Activated naive CD8-positive, alpha-beta T cell treated with anti-CD3 and anti-CD28 coated beads, Interleukin-2, amount 50 U/mL, for 24 hours (primary cell): ENCODE measurements at regions not wholly inside any gene's neighbourhood (a gene's known extent, or its start where the extent isn't known, plus 50 kb on each side); places are given as distances from the start of the nearest gene placed in this dataset.

ENCODE experiments used
- ATAC-seq: fragments of 150-1000 bp; cut with Tn5 transposase; one replicate; pipeline ENCODE4 v1.10.0; 2021
- DNase-seq: peaks from one replicate; pipeline ENCODE4 v3.0.0; 2021
- H3K27ac Mint-ChIP-seq: one replicate; pipeline ENCODE4 v1.8.0; 2021; ENCODE audit warnings: mild to moderate bottlenecking, mixed read lengths
- H3K27me3 Mint-ChIP-seq: one replicate; pipeline ENCODE4 v1.8.0; 2021; ENCODE audit warnings: mixed read lengths
- H3K36me3 Mint-ChIP-seq: one replicate; pipeline ENCODE4 v1.8.0; 2021; ENCODE audit warnings: low read depth, mixed read lengths
- H3K4me1 Mint-ChIP-seq: one replicate; pipeline ENCODE4 v1.8.0; 2021; ENCODE audit warnings: mixed read lengths
- H3K4me3 Mint-ChIP-seq: one replicate; pipeline ENCODE4 v1.8.0; 2021; ENCODE audit warnings: mild to moderate bottlenecking, moderate library complexity, mixed read lengths
- H3K9me3 Mint-ChIP-seq: one replicate; pipeline ENCODE4 v1.8.0; 2021; ENCODE audit warnings: mixed read lengths

DNA sequence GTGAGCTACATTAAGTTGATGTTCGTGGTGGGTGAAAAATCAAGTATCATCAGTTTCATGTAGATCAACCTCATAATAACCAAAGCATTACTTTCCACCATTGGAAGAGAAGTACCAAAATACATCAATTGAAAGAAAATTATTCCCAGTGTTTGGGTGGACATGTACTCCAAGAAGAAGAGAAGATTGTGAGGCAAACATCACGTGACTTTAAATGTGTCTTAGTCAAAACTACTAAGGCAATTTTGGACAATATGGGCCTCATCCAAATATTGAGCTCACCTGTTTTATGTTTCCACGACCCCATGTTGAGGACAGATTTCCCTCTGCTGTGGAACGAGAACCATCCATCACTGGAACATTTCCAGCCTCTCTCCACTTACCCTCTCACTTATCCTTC lies 303.0 kb upstream of the LMCD1 start:
- H3K4me3 Mint-ChIP-seq: no peak overlapping the region
- no peaks in the 10 kb centered on the region for H3K9me3 Mint-ChIP-seq
- no peak overlapping the region for H3K27ac Mint-ChIP-seq
- peaks cover 7% of the 10 kb centered on the region for H3K27me3 Mint-ChIP-seq
- DNase-seq (no peak), ATAC-seq (no peak)
- H3K36me3 Mint-ChIP-seq: no peaks in the 10 kb centered on the region
- H3K4me1 Mint-ChIP-seq: no peaks in the 10 kb centered on the region

DNA sequence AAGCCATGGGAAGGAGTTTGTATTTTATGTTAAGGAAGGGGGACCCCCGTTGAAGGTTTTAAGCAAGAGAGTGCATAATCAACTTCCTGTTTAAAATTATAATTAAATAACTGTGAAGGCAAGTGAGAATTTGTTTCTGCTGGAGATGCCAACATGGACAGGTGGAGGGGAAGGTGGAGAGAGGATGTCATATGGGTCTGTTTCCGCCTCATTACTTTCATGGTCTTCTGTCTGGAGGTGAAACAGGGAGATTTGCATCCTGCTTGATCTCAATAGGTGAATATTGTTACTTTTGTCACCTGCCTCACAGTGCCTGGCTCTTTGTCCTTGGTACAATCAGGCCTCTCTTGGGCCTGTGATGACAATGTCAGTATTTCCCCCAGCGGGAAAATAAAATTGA lies 300.6 kb upstream of the LMCD1 start:
- Mint-ChIP-seq H3K4me3 (no peak overlapping the region), H3K27ac (no peak overlapping the region), H3K27me3 (peaks cover 2% of the 10 kb centered on the region), H3K36me3 (no peaks in the 10 kb centered on the region), H3K9me3 (no peaks in the 10 kb centered on the region), H3K4me1 (no peaks in the 10 kb centered on the region)
- ATAC-seq: no peak
- no peak for DNase-seq

GRCh38 chr3:8201886-8202285 lies 299.7 kb upstream of the LMCD1 start:
- DNase-seq: no peak
- H3K4me1 Mint-ChIP-seq: no peaks in the 10 kb centered on the region
- ATAC-seq: no peak

DNA sequence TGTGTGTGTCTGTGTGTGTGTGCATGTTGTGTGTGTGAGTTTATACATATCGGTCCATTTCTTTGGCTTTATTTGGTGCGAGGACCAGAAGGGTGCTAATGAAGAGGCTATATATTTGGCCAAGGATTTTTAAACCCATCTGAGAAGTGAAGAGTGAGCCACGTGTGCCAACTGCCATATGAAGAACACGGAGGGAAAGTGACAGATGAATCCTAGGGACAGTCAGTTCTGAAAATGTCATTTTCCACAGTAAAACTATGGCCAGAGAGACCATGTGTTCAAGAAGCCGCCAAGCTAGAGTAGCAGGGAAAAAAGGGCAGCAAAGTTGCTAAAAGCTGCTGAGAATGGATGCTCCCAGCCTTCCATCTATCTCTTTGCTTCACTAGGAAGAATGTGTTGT lies 297.3 kb upstream of the LMCD1 start:
- Mint-ChIP-seq H3K4me3 (no peak overlapping the region), H3K9me3 (no peaks in the 10 kb centered on the region), H3K4me1 (no peaks in the 10 kb centered on the region), H3K36me3 (no peaks in the 10 kb centered on the region), H3K27me3 (no peaks in the 10 kb centered on the region), H3K27ac (no peak overlapping the region)
- no peak for DNase-seq
- ATAC-seq: no peak

More at GRCh38 chr3:8201886-8202285, 299.7 kb upstream of the LMCD1 start:
- H3K27me3 Mint-ChIP-seq: peaks cover 2% of the 10 kb centered on the region
- no peaks in the 10 kb centered on the region for H3K9me3 Mint-ChIP-seq
- H3K27ac Mint-ChIP-seq: no peak overlapping the region
- no peak overlapping the region for H3K4me3 Mint-ChIP-seq
- no peaks in the 10 kb centered on the region for H3K36me3 Mint-ChIP-seq

- no peaks in the 10 kb centered on the region for H3K4me1 Mint-ChIP-seq
- ATAC-seq (no peak), DNase-seq (no peak)
- H3K4me3 Mint-ChIP-seq: no peak overlapping the region
- H3K27me3 Mint-ChIP-seq: no peaks in the 10 kb centered on the region
- H3K9me3 Mint-ChIP-seq: no peaks in the 10 kb centered on the region
- no peaks in the 10 kb centered on the region for H3K36me3 Mint-ChIP-seq
- no peak overlapping the region for H3K27ac Mint-ChIP-seq
Observed at GRCh38 chr3:8204853-8205650, 296.6 kb upstream of the LMCD1 start.

- ATAC-seq (no peak), DNase-seq (no peak)
- H3K36me3 Mint-ChIP-seq: no peaks in the 10 kb centered on the region
- H3K4me1 Mint-ChIP-seq: no peaks in the 10 kb centered on the region
- H3K27ac Mint-ChIP-seq: no peak overlapping the region
- no peak overlapping the region for H3K4me3 Mint-ChIP-seq
- peaks cover 3% of the 10 kb centered on the region for H3K27me3 Mint-ChIP-seq
- H3K9me3 Mint-ChIP-seq: no peaks in the 10 kb centered on the region
Observed at GRCh38 chr3:8205881-8206280, 295.7 kb upstream of the LMCD1 start.

DNA sequence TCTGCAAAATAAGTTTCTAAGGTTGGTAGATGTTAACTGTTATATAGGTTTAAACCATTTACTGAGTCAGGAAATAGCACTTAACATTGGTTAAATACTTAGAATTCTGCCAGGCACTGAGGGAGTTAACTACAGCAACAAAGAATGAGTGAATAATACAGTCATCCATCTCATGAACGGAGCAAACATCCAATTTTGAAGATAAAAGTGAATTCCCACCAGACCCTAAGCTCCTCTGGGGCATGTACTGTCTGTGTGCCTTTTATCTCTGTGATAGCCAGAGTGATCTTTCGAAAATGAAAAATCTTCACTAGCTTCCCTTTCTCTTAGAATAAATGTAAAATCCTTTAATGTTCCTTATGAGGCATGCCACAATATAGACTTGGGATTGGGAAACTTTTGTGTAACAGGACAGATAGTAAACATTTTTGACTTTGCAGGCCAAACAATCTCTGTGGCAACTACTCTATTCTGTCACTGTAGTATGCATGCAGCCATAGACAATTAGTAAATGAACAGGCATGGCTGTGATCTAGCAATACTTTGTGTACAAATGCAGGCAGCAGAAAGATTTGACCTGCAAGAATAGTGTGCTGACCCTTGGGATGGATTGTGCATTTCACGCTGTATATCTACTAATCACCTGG lies 294.5 kb upstream of the LMCD1 start:
- Mint-ChIP-seq H3K27me3 (peaks cover 4% of the 10 kb centered on the region), H3K4me1 (no peaks in the 10 kb centered on the region), H3K36me3 (no peaks in the 10 kb centered on the region), H3K4me3 (no peak overlapping the region), H3K27ac (no peak overlapping the region), H3K9me3 (no peaks in the 10 kb centered on the region)
- DNase-seq (no peak), ATAC-seq (no peak)

- Mint-ChIP-seq H3K4me1 (no peaks in the 10 kb centered on the region), H3K27ac (no peak overlapping the region), H3K4me3 (no peak overlapping the region), H3K9me3 (no peaks in the 10 kb centered on the region), H3K27me3 (peaks cover 6% of the 10 kb centered on the region), H3K36me3 (no peaks in the 10 kb centered on the region)
- ATAC-seq (no peak), DNase-seq (no peak)
Observed at GRCh38 chr3:8210882-8211341, 290.7 kb upstream of the LMCD1 start.

GRCh38 chr3:8212794-8213193 lies 288.8 kb upstream of the LMCD1 start:
- no peaks in the 10 kb centered on the region for H3K36me3 Mint-ChIP-seq
- H3K4me3 Mint-ChIP-seq: no peak overlapping the region
- no peak for ATAC-seq
- H3K4me1 Mint-ChIP-seq: no peaks in the 10 kb centered on the region
- H3K27me3 Mint-ChIP-seq: peaks cover 6% of the 10 kb centered on the region
- H3K9me3 Mint-ChIP-seq: no peaks in the 10 kb centered on the region
- no peak for DNase-seq
- H3K27ac Mint-ChIP-seq: no peak overlapping the region

- Mint-ChIP-seq H3K27me3 (peaks cover 6% of the 10 kb centered on the region), H3K9me3 (no peaks in the 10 kb centered on the region), H3K4me1 (no peaks in the 10 kb centered on the region), H3K27ac (no peak overlapping the region), H3K36me3 (no peaks in the 10 kb centered on the region), H3K4me3 (no peak overlapping the region)
- DNase-seq (no peak), ATAC-seq (no peak)
Observed at GRCh38 chr3:8213286-8213685, 288.3 kb upstream of the LMCD1 start.

DNA sequence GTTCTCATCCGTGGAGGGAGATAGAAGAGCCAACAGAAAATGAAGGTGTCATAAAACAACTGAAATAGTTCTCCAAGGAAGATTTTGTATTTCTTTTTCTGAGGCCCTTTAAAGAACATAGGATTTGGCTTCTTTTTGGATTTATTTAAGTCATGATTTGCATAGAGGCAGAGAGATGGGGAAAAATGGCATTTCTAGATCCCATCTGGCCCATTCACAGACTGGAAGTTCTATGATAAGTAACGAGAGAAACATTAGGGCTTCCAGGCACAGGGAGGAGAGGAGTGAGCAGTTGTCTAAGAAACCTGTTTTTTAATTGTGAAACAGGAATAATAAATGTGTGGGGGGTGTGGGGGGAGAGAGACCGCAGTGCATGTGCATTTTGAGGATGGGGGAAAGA lies 285.8 kb upstream of the LMCD1 start:
- H3K9me3 Mint-ChIP-seq: no peaks in the 10 kb centered on the region
- no peak overlapping the region for H3K27ac Mint-ChIP-seq
- no peaks in the 10 kb centered on the region for H3K36me3 Mint-ChIP-seq
- no peaks in the 10 kb centered on the region for H3K4me1 Mint-ChIP-seq
- DNase-seq: no peak
- H3K4me3 Mint-ChIP-seq: no peak overlapping the region
- H3K27me3 Mint-ChIP-seq: peaks cover 3% of the 10 kb centered on the region
- ATAC-seq: no peak

GRCh38 chr3:8218353-8218940 lies 283.2 kb upstream of the LMCD1 start:
- ATAC-seq (no peak), DNase-seq (no peak)
- no peaks in the 10 kb centered on the region for H3K27me3 Mint-ChIP-seq
- H3K27ac Mint-ChIP-seq: no peak overlapping the region
- no peaks in the 10 kb centered on the region for H3K4me1 Mint-ChIP-seq
- H3K4me3 Mint-ChIP-seq: no peak overlapping the region
- no peaks in the 10 kb centered on the region for H3K9me3 Mint-ChIP-seq
- no peaks in the 10 kb centered on the region for H3K36me3 Mint-ChIP-seq

DNA sequence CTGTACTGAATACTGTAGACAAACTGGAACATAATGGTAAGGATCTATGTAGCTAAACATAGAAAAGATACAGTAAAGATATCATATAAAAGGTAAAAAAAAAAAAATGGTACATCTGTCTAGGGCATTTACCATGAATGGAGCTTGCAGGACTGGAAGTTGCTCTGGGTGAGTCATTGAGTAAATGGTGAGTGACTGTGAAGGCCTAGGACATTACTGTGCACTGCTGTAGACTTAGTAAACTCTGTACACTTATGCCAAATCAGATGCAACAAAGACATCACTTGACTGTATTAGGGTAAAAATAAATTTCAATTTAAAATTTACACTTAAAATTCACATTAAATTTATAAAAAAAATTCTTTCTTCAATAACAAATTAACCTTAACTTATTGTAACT lies 281.3 kb upstream of the LMCD1 start:
- Mint-ChIP-seq H3K4me1 (no peaks in the 10 kb centered on the region), H3K4me3 (no peak overlapping the region), H3K9me3 (no peaks in the 10 kb centered on the region), H3K27ac (no peak overlapping the region), H3K36me3 (no peaks in the 10 kb centered on the region), H3K27me3 (no peaks in the 10 kb centered on the region)
- ATAC-seq (no peak), DNase-seq (no peak)

- ATAC-seq: no peak
- Mint-ChIP-seq H3K27me3 (no peaks in the 10 kb centered on the region), H3K4me1 (no peaks in the 10 kb centered on the region), H3K9me3 (no peaks in the 10 kb centered on the region), H3K4me3 (no peak overlapping the region), H3K27ac (no peak overlapping the region), H3K36me3 (no peaks in the 10 kb centered on the region)
- no peak for DNase-seq
Observed at GRCh38 chr3:8223766-8224165, 277.9 kb upstream of the LMCD1 start.

- ATAC-seq: no peak
- Mint-ChIP-seq H3K36me3 (no peaks in the 10 kb centered on the region), H3K4me3 (no peak overlapping the region), H3K27ac (no peak overlapping the region), H3K4me1 (no peaks in the 10 kb centered on the region), H3K9me3 (no peaks in the 10 kb centered on the region), H3K27me3 (no peaks in the 10 kb centered on the region)
- no peak for DNase-seq
Observed at GRCh38 chr3:8224941-8225340, 276.7 kb upstream of the LMCD1 start.
